ENCODE measurements at regions not wholly inside any gene's neighbourhood (a gene's known extent, or its start where the extent isn't known, plus 50 kb on each side); places are given as distances from the start of the nearest gene placed in this dataset.

GRCh38 chr4:79248610-79249009, 77.3 kb downstream of the NAA11 start:
- TF ChIP-seq, protein P1, sequence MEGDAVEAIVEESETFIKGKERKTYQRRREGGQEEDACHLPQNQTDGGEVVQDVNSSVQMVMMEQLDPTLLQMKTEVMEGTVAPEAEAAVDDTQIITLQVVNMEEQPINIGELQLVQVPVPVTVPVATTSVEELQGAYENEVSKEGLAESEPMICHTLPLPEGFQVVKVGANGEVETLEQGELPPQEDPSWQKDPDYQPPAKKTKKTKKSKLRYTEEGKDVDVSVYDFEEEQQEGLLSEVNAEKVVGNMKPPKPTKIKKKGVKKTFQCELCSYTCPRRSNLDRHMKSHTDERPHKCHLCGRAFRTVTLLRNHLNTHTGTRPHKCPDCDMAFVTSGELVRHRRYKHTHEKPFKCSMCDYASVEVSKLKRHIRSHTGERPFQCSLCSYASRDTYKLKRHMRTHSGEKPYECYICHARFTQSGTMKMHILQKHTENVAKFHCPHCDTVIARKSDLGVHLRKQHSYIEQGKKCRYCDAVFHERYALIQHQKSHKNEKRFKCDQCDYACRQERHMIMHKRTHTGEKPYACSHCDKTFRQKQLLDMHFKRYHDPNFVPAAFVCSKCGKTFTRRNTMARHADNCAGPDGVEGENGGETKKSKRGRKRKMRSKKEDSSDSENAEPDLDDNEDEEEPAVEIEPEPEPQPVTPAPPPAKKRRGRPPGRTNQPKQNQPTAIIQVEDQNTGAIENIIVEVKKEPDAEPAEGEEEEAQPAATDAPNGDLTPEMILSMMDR (IDR thresholded peaks at IDR 0.05; ENCODE audit: insufficient read depth, low read length): no peak
- no peak for TF ChIP-seq SPI1 (IDR thresholded peaks at IDR 0.05; ENCODE audit: borderline replicate concordance, low read depth)

Measured in HL-60 (cell line).